Astrocyte of the spinal cord (primary cell): ENCODE measurements at regions not wholly inside any gene's neighbourhood (a gene's known extent, or its start where the extent isn't known, plus 50 kb on each side); places are given as distances from the start of the nearest gene placed in this dataset.
A peak's percentile ranks its signal among the peaks of the same experiment; 100 is the strongest.

Experiments
- DNase-seq: peaks from one replicate; pipeline ENCODE4 v3.0.0; 2011; ENCODE audit warnings: low read depth, low spot score
- H3K4me3 ChIP-seq: 2 replicates; pipeline ENCODE4 v1.5.1; 2011; ENCODE audit warnings: low read depth, mild to moderate bottlenecking, low read length, moderate library complexity
- in situ Hi-C: cut with HindIII; loops from 2 replicates; pipeline ENCODE4 v1.10.0; 2017; ENCODE audit warnings: low sequenced_read_pairs
- TF ChIP-seq, protein P1 (sequence below): IDR thresholded peaks from 2 replicates; pipeline ENCODE4 v1.5.1; 2012; ENCODE audit warnings: low read depth, mild to moderate bottlenecking, low read length, inconsistent platforms

DNA sequence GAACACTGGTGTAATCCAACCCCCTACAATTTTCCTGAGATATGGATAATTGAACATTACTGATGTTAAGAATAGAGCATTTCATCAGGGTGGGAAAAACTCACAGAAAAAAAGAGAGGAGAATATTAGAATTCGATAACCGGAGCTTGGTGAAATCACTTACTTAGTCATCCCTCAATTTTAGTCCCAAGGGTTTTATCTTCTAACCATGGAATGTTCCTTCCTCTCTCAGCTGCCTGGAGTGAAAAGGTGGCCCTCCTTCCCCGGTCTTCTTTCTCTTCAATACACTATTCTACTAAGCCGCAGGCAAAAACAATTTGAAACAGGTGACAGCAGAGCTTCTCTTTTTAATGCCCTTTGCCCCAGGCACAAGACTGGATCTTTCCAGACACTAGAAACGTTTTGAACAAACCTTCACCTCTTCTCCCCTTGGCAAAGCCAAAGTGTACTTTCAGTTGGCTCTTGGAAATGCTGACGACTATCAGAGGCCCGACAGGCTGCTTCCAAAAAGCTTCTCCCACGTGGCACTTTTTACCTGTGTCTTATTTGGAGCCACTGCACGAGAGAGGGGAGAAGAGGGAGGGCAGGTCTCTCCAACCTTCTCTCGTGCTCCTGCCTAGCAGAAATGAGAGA lies 543.9 kb downstream of the TLE1 start:
- peak; percentile 25 for DNase-seq
- TF ChIP-seq, protein P1, sequence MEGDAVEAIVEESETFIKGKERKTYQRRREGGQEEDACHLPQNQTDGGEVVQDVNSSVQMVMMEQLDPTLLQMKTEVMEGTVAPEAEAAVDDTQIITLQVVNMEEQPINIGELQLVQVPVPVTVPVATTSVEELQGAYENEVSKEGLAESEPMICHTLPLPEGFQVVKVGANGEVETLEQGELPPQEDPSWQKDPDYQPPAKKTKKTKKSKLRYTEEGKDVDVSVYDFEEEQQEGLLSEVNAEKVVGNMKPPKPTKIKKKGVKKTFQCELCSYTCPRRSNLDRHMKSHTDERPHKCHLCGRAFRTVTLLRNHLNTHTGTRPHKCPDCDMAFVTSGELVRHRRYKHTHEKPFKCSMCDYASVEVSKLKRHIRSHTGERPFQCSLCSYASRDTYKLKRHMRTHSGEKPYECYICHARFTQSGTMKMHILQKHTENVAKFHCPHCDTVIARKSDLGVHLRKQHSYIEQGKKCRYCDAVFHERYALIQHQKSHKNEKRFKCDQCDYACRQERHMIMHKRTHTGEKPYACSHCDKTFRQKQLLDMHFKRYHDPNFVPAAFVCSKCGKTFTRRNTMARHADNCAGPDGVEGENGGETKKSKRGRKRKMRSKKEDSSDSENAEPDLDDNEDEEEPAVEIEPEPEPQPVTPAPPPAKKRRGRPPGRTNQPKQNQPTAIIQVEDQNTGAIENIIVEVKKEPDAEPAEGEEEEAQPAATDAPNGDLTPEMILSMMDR, result no peak
- in situ Hi-C loops, result no loop called here
- no peak overlapping the region for H3K4me3 ChIP-seq

DNA sequence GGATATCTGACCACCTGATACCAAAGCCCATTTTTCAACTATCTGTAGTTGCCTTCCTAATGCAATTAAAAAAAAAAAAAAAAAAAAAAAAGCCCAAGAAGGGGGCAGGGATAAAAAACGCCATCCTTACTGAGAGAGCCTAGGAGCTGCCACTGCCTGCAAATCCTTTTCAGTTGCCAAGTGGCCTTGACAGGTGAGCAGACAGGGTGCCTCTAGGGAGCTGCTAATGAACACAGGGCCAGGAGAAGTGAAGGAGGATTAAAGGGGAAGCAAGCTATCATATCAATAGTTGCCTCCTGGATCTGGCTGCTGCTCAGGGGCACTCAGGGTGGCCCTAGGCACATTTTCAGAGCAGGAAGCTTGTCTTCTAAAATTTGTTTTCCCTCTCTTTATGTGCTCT lies 547.4 kb downstream of the TLE1 start:
- TF ChIP-seq, protein P1, result no peak
- DNase-seq, result no peak
- in situ Hi-C loops, result no loop called here
- H3K4me3 ChIP-seq, result no peak overlapping the region

DNA sequence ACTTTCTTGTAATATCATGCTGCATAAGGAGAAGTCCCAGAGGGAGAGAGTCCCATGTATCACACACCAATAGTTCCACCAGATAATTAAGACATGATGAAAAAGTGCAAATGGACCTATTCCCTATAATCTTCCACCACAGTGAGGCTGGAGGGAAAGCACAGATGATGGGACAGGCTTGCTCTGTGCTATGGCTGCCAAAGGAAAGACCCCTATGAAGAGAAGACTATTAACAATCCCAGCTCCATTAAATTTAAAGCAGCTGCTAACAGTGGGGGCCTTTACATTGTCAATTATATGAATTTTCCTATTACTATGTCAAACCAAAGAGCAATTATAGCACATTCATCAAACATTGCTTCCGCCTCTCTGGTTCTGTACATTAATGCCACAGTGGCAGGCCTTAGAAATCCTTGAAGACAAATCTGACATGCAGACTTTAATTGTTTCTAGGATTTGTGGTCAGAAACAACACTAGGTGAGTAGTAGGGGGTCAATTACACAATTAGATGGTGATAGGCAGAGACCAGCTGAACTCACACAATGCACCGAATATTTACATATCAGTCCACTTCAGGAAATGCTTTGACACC lies 551.3 kb downstream of the TLE1 start:
- TF ChIP-seq, protein P1, result no peak
- H3K4me3 ChIP-seq, result no peak overlapping the region
- no peak for DNase-seq
- in situ Hi-C loops, result no loop called here

DNA sequence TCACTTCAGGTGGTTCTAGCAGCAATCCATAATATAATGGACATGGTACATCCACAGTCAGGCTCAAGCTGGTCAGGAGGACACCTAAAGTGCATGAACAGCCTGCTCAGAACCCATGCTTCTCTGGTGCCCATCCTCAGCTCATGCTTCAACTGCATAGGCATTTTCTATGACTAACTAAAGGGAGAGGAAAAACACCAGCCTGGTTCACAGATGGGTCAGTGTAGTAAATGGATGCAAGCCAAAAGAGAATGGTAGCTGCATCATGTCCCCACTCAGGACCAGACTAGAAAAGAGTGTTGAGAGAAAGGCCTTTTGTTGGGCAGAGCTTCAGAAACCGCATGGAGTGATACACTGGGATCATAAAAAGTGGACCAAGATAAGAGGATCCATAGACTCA lies 556.6 kb downstream of the TLE1 start:
- DNase-seq, result peak; percentile 3
- TF ChIP-seq, protein P1, result no peak
- no peak overlapping the region for H3K4me3 ChIP-seq
- in situ Hi-C loops, result no loop called here

DNA sequence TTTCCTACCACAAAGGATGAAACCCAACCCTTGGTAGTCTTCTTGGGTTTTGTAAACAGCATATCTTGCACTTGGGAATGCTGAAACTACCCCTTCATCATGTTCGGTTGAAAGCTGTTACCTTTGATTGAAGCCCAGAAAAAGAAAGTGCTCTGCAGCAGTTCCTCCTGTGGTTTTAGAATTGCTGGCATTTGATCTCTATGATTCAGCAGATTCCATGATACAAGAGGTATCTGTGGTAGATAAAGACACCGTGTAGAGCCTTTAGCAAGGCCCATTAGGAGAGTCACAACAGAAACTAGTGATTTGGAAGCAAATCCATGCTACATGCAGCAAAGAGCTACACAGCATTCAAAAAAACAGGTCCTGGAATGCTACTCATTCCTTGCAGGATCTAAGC lies 557.0 kb downstream of the TLE1 start:
- TF ChIP-seq, protein P1, result no peak
- no peak overlapping the region for H3K4me3 ChIP-seq
- peak; percentile 64 for DNase-seq
- in situ Hi-C loops, result no loop called here

DNA sequence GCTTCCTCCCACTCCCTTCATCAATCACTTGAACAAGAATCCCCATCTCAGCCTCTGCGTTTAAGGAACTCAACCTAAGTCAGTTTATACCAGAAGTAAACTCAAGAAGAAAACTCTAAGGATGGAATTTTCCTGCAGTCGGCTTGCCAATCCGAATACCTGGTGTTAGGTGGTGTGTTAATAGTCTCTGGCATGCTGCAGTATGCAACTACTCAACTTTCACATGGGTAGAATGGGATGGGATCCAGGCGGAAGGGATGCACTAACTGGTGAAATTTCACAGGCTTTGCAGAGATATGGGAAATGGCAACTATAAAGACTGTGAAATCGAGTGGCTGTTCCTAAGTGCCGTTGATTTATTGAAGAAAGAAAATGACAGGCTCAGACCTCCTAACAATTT lies 560.6 kb downstream of the TLE1 start:
- H3K4me3 ChIP-seq, result no peak overlapping the region
- in situ Hi-C loops, result no loop called here
- no peak for DNase-seq
- TF ChIP-seq, protein P1, result no peak
